B cell (primary cell): ENCODE measurements at regions not wholly inside any gene's neighbourhood (a gene's known extent, or its start where the extent isn't known, plus 50 kb on each side); places are given as distances from the start of the nearest gene placed in this dataset.

Source experiments
- ATAC-seq: fragments of 200-7000 bp; cut with Tn5 transposase; one replicate; pipeline ENCODE4 v1.10.0; 2021; ENCODE audit warnings: low read depth, mild to moderate bottlenecking, moderate number of reproducible peaks, moderate library complexity
- CTCF ChIA-PET: fragments of 350-600 bp; sonication (Branson Sonifier 250); formaldehyde crosslinking; loops from one replicate; lab custom pipeline; 2021; ENCODE audit warnings: antibody characterized with exemption, inconsistent platforms; lab: Charles Lee
- POLR2A ChIA-PET: fragments of 350-600 bp; sonication (Branson Sonifier 250); formaldehyde crosslinking; loops from one replicate; lab custom pipeline; 2021; ENCODE audit warnings: antibody characterized with exemption; lab: Charles Lee
- DNase-seq: peaks from one replicate; pipeline ENCODE4 v3.0.0; 2013
- H2AFZ ChIP-seq: 2 replicates; pipeline ENCODE4 v1.6.1; 2012; ENCODE audit warnings: mild to moderate bottlenecking, low read depth, low read length; ENCODE audit not compliant: insufficient read depth, poor library complexity, severe bottlenecking
- H3K27ac ChIP-seq, 2 donors: 1 replicate in 1 of 2; 2 replicates in 1 of 2; pipeline ENCODE4 v1.5.1; 2012 to 2013; ENCODE audit warnings: low read length in 2 of 2, mild to moderate bottlenecking in 2 of 2, moderate library complexity in 1 of 2
- H3K27me3 ChIP-seq, 4 experiments: fragments of 200-600 bp in 1 of 4; sonication (generic) in 1 of 4; replicated peaks in 1 of 4; 1 replicate in 2 of 4; 2 replicates in 2 of 4; pipeline versions ENCODE4 v1.6.1 to v1.7.0; 2013 to 2016; ENCODE audit warnings: low read length in 3 of 4, mild to moderate bottlenecking in 2 of 4, mixed read lengths in 1 of 4, moderate library complexity in 1 of 4; ENCODE audit not compliant: insufficient read depth in 4 of 4, control insufficient read depth in 3 of 4; ENCODE audit errors: control extremely low read depth in 1 of 4
- H3K36me3 ChIP-seq, 2 experiments: replicated peaks in 1 of 2; 1 replicate in 1 of 2; 2 replicates in 1 of 2; pipeline versions ENCODE4 v1.6.1 to v1.7.1; 2013; ENCODE audit warnings: low read length in 1 of 2; ENCODE audit not compliant: insufficient read depth in 2 of 2, control insufficient read depth in 1 of 2; ENCODE audit errors: control extremely low read depth in 1 of 2, extremely low read depth in 1 of 2
- H3K4me1 ChIP-seq, 2 donors: fragments of 200-600 bp in 1 of 2; sonication (generic) in 1 of 2; 1 replicate in 1 of 2; 2 replicates in 1 of 2; pipeline versions ENCODE4 v1.5.1 to v1.6.1; 2013 to 2017; ENCODE audit warnings: low read length in 2 of 2; ENCODE audit not compliant: control insufficient read depth in 2 of 2, insufficient read depth in 2 of 2
- H3K4me2 ChIP-seq: replicated peaks from 2 replicates; pipeline ENCODE3; 2012; ENCODE audit warnings: mild to moderate bottlenecking, low read depth, low read length; ENCODE audit not compliant: poor library complexity, severe bottlenecking
- H3K4me3 ChIP-seq, 5 experiments: fragments of 200-600 bp in 1 of 5; sonication (generic) in 1 of 5; 1 replicate in 3 of 5; 2 replicates in 2 of 5; pipeline versions ENCODE4 v1.5.1 to v1.7.0; 2011 to 2016; ENCODE audit warnings: low read length in 4 of 5, mild to moderate bottlenecking in 4 of 5, low read depth in 2 of 5, control low read depth in 1 of 5, moderate library complexity in 1 of 5; ENCODE audit not compliant: insufficient read depth in 1 of 5; ENCODE audit errors: control extremely low read depth in 1 of 5, extremely low read depth in 1 of 5
- H3K79me2 ChIP-seq: fragments of 200-600 bp; sonication (generic); one replicate; pipeline ENCODE4 v1.6.0; 2016; ENCODE audit warnings: low read length; ENCODE audit not compliant: control insufficient read depth, insufficient read depth
- H3K9ac ChIP-seq: fragments of 200-600 bp; sonication (generic); 2 replicates; pipeline ENCODE4 v1.6.1; 2017; ENCODE audit warnings: mild to moderate bottlenecking, low read length, moderate library complexity
- H3K9me3 ChIP-seq, 3 donors: one replicate each; pipeline versions ENCODE4 v1.6.1 to v1.7.1; 2013; ENCODE audit warnings: low read length in 2 of 3; ENCODE audit not compliant: control insufficient read depth in 2 of 3, insufficient read depth in 1 of 3; ENCODE audit errors: control extremely low read depth in 1 of 3
- H4K20me1 ChIP-seq: 2 replicates; pipeline ENCODE4 v1.6.0; 2012; ENCODE audit warnings: mild to moderate bottlenecking, low read length; ENCODE audit not compliant: insufficient read depth, control insufficient read depth, poor library complexity, severe bottlenecking
- H3K27ac Mint-ChIP-seq: one replicate; pipeline ENCODE4 v1.8.0; 2021; ENCODE audit warnings: mixed read lengths
- H3K27me3 Mint-ChIP-seq: one replicate; pipeline ENCODE4 v1.8.0; 2021; ENCODE audit warnings: mixed read lengths
- H3K4me1 Mint-ChIP-seq: one replicate; pipeline ENCODE4 v1.8.0; 2021; ENCODE audit warnings: mixed read lengths
- H3K4me3 Mint-ChIP-seq: one replicate; pipeline ENCODE4 v1.8.0; 2021; ENCODE audit warnings: mixed read lengths
- H3K9me3 Mint-ChIP-seq: one replicate; pipeline ENCODE4 v1.8.0; 2022; ENCODE audit warnings: mixed read lengths; ENCODE audit not compliant: insufficient read depth
- EZH2 ChIP-seq: IDR thresholded peaks from 2 replicates; pipeline ENCODE4 v1.6.1; 2012; ENCODE audit warnings: borderline replicate concordance, low read depth, mild to moderate bottlenecking, moderate library complexity, low read length; ENCODE audit not compliant: insufficient read depth, poor library complexity, severe bottlenecking
- WGBS: methylation state at CpG from one replicate; pipeline ENCODE4 v1.1.5; 2013; ENCODE audit warnings: missing lambda C conversion rate; ENCODE audit not compliant: insufficient coverage; 5-methylcytosine and 5-hydroxymethylcytosine counted together
- intact Hi-C: fragments of 100-400 bp; cut with micrococcal nuclease; formaldehyde crosslinking; loops from one replicate; pipeline ENCODE4 v1.10.0; 2022
- TF ChIP-seq, protein P1 (sequence below): fragments of 200-600 bp; IDR thresholded peaks from one replicate; pipeline ENCODE4 v1.8.0; 2022; ENCODE audit warnings: antibody characterized with exemption, mild to moderate bottlenecking

DNA sequence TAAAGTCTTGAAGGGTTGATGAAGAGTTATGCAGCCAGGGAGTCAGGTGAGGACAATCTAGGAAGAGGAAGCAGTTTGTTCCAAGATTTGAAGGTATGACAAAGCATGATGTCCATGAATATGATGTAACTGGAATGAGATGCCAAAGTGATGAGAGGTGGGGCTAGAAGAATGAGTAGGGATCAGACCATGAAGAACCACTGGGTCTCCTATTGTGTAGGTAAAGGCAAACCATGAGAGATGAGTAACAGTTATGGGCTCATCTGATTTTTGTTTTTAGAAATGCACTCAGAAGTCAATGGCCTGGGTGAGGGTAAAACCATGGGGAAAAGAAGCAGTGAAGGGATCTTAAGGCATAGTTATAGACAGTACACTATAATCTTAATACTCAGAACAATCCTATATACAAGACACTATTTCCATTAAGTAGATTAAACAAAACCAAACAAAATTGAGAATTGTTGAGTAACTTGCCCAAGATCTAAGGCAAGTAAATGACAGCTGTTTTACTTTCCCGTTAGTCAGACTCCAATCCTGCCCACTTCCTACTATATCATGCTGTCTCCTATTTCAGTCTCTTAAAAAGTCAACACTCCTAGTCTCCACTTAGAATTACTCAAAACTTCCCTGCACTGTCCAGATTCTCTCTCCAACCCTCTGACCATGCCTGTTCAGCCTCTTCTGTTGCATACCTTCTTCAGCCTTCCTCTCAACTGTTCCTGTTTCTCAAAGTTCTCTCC is 393.8 kb upstream of the MEF2C start:
- DNase-seq (no peak), ATAC-seq (no peak)
- Mint-ChIP-seq H3K4me3 (no peak overlapping the region), H3K27me3 (no peaks in the 10 kb centered on the region), H3K4me1 (peaks cover 82% of the 10 kb centered on the region), H3K27ac (no peak overlapping the region), H3K9me3 (no peaks in the 10 kb centered on the region)
- intact Hi-C loops: no loop called here
- no peaks in the 10 kb centered on the region for H3K36me3 ChIP-seq
- no peak overlapping the region for H3K4me2 ChIP-seq
- H3K4me1 ChIP-seq: peaks cover 58 to 70% of the 10 kb centered on the region in 2 donors
- H3K4me3 ChIP-seq: no peak overlapping the region
- H3K27me3 ChIP-seq: no peaks in the 10 kb centered on the region
- no peak overlapping the region for H3K27ac ChIP-seq
- no CpG with 5 or more reads among the region's 1 CpG for WGBS
- TF ChIP-seq EZH2: no peak
- no peaks in the 10 kb centered on the region for H4K20me1 ChIP-seq
- H2AFZ ChIP-seq: no peak overlapping the region
- no peaks in the 10 kb centered on the region for H3K9me3 ChIP-seq
- ChIA-PET CTCF (no interaction called here), POLR2A (no interaction called here)
- H3K9ac ChIP-seq: no peak overlapping the region
- H3K79me2 ChIP-seq: peaks cover 4% of the 10 kb centered on the region

DNA sequence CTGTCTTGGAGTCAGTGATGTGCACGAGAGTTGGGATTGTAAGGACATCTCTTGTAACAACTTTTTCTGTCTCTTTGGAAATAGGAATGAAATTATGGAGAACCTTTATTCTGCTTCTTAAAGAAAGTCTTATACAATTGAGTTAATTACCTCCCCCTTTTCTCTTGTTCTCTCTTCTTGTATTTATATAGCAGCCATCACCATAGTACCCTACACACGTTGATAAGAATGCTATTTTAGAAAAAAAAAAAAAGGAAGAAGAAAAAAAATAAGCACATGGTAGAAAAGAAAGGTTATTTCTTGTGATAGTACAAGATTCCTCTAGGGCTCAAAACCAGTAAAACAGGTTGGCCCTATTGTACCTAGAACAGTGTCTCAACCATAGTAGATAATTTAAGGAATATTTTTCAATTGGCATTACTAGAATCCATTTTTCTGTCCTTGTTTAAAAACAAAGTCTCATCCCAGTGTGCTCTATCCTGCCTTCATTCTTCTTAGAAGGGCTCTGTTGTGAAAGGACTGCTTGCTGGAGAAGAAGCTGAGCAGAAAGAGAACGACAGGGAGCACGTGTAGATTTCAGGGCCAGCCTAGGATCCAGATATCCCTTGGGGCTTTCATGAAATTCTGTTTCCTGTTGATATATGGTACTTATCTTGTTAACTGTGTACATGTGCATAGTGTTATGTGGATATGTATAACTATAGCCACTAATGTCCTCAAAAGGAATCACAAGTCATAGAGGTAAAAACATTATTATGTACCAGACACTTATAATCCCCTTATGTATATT is 392.3 kb upstream of the MEF2C start:
- Histone ChIP-seq H3K4me3 (no peak overlapping the region), H2AFZ (peak overlapping the region; percentile 42), H3K4me2 (peak overlapping the region; percentile 32), H3K27ac (peak overlapping the region in 1 of 2 donors; percentile 35), H3K27me3 (no peaks in the 10 kb centered on the region), H3K79me2 (peaks cover 6% of the 10 kb centered on the region), H3K9me3 (peaks cover 0 to 2% (median 0%) of the 10 kb centered on the region in 3 donors), H4K20me1 (no peaks in the 10 kb centered on the region), H3K36me3 (no peaks in the 10 kb centered on the region), H3K4me1 (peaks cover 67 to 80% of the 10 kb centered on the region in 2 donors), H3K9ac (no peak overlapping the region)
- WGBS: 38% methylated on average over 1 of the region's 4 CpGs
- Mint-ChIP-seq H3K27me3 (no peaks in the 10 kb centered on the region), H3K4me1 (peaks cover 82% of the 10 kb centered on the region), H3K9me3 (no peaks in the 10 kb centered on the region), H3K4me3 (no peak overlapping the region), H3K27ac (peak overlapping the region; percentile 15)
- ChIA-PET POLR2A (no interaction called here), CTCF (no interaction called here)
- no peak for DNase-seq
- intact Hi-C loops: no loop called here
- TF ChIP-seq, protein P1, sequence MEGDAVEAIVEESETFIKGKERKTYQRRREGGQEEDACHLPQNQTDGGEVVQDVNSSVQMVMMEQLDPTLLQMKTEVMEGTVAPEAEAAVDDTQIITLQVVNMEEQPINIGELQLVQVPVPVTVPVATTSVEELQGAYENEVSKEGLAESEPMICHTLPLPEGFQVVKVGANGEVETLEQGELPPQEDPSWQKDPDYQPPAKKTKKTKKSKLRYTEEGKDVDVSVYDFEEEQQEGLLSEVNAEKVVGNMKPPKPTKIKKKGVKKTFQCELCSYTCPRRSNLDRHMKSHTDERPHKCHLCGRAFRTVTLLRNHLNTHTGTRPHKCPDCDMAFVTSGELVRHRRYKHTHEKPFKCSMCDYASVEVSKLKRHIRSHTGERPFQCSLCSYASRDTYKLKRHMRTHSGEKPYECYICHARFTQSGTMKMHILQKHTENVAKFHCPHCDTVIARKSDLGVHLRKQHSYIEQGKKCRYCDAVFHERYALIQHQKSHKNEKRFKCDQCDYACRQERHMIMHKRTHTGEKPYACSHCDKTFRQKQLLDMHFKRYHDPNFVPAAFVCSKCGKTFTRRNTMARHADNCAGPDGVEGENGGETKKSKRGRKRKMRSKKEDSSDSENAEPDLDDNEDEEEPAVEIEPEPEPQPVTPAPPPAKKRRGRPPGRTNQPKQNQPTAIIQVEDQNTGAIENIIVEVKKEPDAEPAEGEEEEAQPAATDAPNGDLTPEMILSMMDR: no peak
- TF ChIP-seq EZH2: no peak
- no peak for ATAC-seq
